Tongue (tissue), 1 donor: ENCODE measurements at regions not wholly inside any gene's neighbourhood (a gene's known extent, or its start where the extent isn't known, plus 50 kb on each side); places are given as distances from the start of the nearest gene placed in this dataset.
"Not testable (repeated sequence)": the region's sequence is repeated elsewhere in the genome, so short reads cannot be mapped to it uniquely, and the experiment has no call there.

Source experiments
- DNase-seq: peaks from one replicate; pipeline ENCODE4 v3.0.0-alpha.2; 2015

GRCh38 chr14:38973083-38973700 lies 129.8 kb downstream of the SEC23A start:
- no peak for DNase-seq

- DNase-seq = no peak
Measured at GRCh38 chr14:38972511-38972910, 130.5 kb downstream of the SEC23A start.

GRCh38 chr14:38971258-38971921 lies 131.6 kb downstream of the SEC23A start:
- no peak for DNase-seq

- DNase-seq = no peak
Measured at GRCh38 chr14:38964630-38965029, 138.4 kb downstream of the SEC23A start.

GRCh38 chr14:38960946-38961531 lies 142.0 kb downstream of the SEC23A start:
- no peak for DNase-seq

- no peak for DNase-seq
Measured at GRCh38 chr14:38959021-38959420, 144.0 kb downstream of the SEC23A start.

GRCh38 chr14:38958589-38958988 lies 144.4 kb downstream of the SEC23A start:
- DNase-seq = peak; percentile 45

GRCh38 chr14:38951451-38951850 lies 151.6 kb downstream of the SEC23A start:
- no peak for DNase-seq

- DNase-seq = no peak
Measured at GRCh38 chr14:38950676-38951075, 152.4 kb downstream of the SEC23A start.

GRCh38 chr14:38948576-38948975 lies 154.5 kb downstream of the SEC23A start:
- no peak for DNase-seq

GRCh38 chr14:38948171-38948570 lies 154.9 kb downstream of the SEC23A start:
- peak; percentile 36 for DNase-seq

- DNase-seq = no peak
Measured at GRCh38 chr14:38947343-38947742, 155.7 kb downstream of the SEC23A start.

- peak; percentile 42 for DNase-seq
Measured at GRCh38 chr14:38944691-38945090, 158.3 kb downstream of the SEC23A start.

- no peak for DNase-seq
Measured at GRCh38 chr14:38941488-38941887, 161.5 kb downstream of the SEC23A start.

- not testable (repeated sequence) for DNase-seq
Measured at GRCh38 chr14:38932653-38933000, 170.4 kb downstream of the SEC23A start.

- DNase-seq = no peak
Measured at GRCh38 chr14:38931969-38932652, 170.9 kb downstream of the SEC23A start.

- peak; percentile 16 for DNase-seq
Measured at GRCh38 chr14:38930898-38931297, 172.1 kb downstream of the SEC23A start.

GRCh38 chr14:38930022-38930421 lies 173.0 kb downstream of the SEC23A start:
- DNase-seq = no peak

- peak; percentile 38 for DNase-seq
Measured at GRCh38 chr14:38929416-38929815, 173.6 kb downstream of the SEC23A start.

GRCh38 chr14:38921893-38922292 lies 181.1 kb downstream of the SEC23A start:
- DNase-seq = not testable (repeated sequence)

- no peak for DNase-seq
Measured at GRCh38 chr14:38915125-38915524, 187.9 kb downstream of the SEC23A start.

- DNase-seq = no peak
Measured at GRCh38 chr14:38910092-38910491, 192.9 kb downstream of the SEC23A start.

GRCh38 chr14:38904959-38905358 lies 198.1 kb downstream of the SEC23A start:
- DNase-seq = no peak
